Smooth muscle cell (in vitro differentiated cells): ENCODE measurements at regions not wholly inside any gene's neighbourhood (a gene's known extent, or its start where the extent isn't known, plus 50 kb on each side); places are given as distances from the start of the nearest gene placed in this dataset.

ENCODE experiments used
- DNase-seq: peaks from one replicate; lab custom pipeline; 2025; ENCODE audit not compliant: unreplicated experiment; lab: John Stamatoyannopoulos, UW
- H2AFZ ChIP-seq: fragments of 200-600 bp; sonication (generic); 2 replicates; pipeline ENCODE4 v1.6.0; 2016; ENCODE audit warnings: antibody characterized with exemption, low read depth, mild to moderate bottlenecking
- H3F3A ChIP-seq: fragments of 200-600 bp; sonication (generic); 2 replicates; pipeline ENCODE4 v1.6.0; 2017; ENCODE audit warnings: antibody characterized with exemption, low read depth
- H3K27ac ChIP-seq: fragments of 200-600 bp; sonication (generic); 2 replicates; pipeline ENCODE4 v1.5.1; 2016; ENCODE audit warnings: low read depth, mild to moderate bottlenecking
- H3K27me3 ChIP-seq: fragments of 200-600 bp; sonication (generic); 2 replicates; pipeline ENCODE4 v1.6.1; 2016; ENCODE audit warnings: low read depth, mild to moderate bottlenecking
- H3K36me3 ChIP-seq: fragments of 200-600 bp; sonication (generic); 2 replicates; pipeline ENCODE4 v1.5.1; 2016; ENCODE audit warnings: low read depth
- H3K4me1 ChIP-seq: fragments of 200-600 bp; sonication (generic); 2 replicates; pipeline ENCODE4 v1.5.1; 2016; ENCODE audit warnings: low read depth
- H3K4me2 ChIP-seq: fragments of 200-600 bp; sonication (generic); 2 replicates; pipeline ENCODE4 v1.6.0; 2016; ENCODE audit warnings: mild to moderate bottlenecking
- H3K4me3 ChIP-seq: fragments of 200-600 bp; sonication (generic); 2 replicates; pipeline ENCODE4 v1.5.1; 2016; ENCODE audit warnings: mild to moderate bottlenecking
- H3K79me2 ChIP-seq: fragments of 200-600 bp; sonication (generic); 2 replicates; pipeline ENCODE4 v1.6.0; 2016; ENCODE audit warnings: low read depth, mild to moderate bottlenecking
- H3K9ac ChIP-seq: fragments of 200-600 bp; sonication (generic); 2 replicates; pipeline ENCODE4 v1.6.0; 2016; ENCODE audit warnings: low read depth
- H3K9me3 ChIP-seq: fragments of 200-600 bp; sonication (generic); replicated peaks from 2 replicates; pipeline ENCODE4 v1.5.1; 2016; ENCODE audit warnings: low read depth
- H4K20me1 ChIP-seq: fragments of 200-600 bp; sonication (generic); 2 replicates; pipeline ENCODE4 v1.6.0; 2016; ENCODE audit warnings: low read depth
- CTCF ChIP-seq: fragments of 200-600 bp; sonication (generic); IDR thresholded peaks from 2 replicates; pipeline ENCODE4 v1.5.1; 2017; ENCODE audit warnings: borderline replicate concordance, mild to moderate bottlenecking, antibody characterized with exemption; ENCODE audit not compliant: insufficient read depth, poor library complexity, severe bottlenecking
- WGBS: methylation state at CpG from one replicate; pipeline ENCODE4 v1.1.7; 2016; ENCODE audit warnings: low lambda C conversion rate; 5-methylcytosine and 5-hydroxymethylcytosine counted together

GRCh38 chr5:79182141-79182540, 53.8 kb upstream of the JMY start:
- TF ChIP-seq CTCF = no peak
- DNase-seq = no peak
- H2AFZ ChIP-seq = no peak overlapping the region
- H3K4me2 ChIP-seq = no peak overlapping the region
- no peaks in the 10 kb centered on the region for H3K27me3 ChIP-seq
- H3K9me3 ChIP-seq = no peaks in the 10 kb centered on the region
- no peak overlapping the region for H3K4me3 ChIP-seq
- no peaks in the 10 kb centered on the region for H4K20me1 ChIP-seq
- no peak overlapping the region for H3K27ac ChIP-seq
- H3K36me3 ChIP-seq = no peaks in the 10 kb centered on the region
- no peaks in the 10 kb centered on the region for H3K4me1 ChIP-seq
- no peaks in the 10 kb centered on the region for H3F3A ChIP-seq
- no peak overlapping the region for H3K9ac ChIP-seq
- H3K79me2 ChIP-seq = no peaks in the 10 kb centered on the region

DNA sequence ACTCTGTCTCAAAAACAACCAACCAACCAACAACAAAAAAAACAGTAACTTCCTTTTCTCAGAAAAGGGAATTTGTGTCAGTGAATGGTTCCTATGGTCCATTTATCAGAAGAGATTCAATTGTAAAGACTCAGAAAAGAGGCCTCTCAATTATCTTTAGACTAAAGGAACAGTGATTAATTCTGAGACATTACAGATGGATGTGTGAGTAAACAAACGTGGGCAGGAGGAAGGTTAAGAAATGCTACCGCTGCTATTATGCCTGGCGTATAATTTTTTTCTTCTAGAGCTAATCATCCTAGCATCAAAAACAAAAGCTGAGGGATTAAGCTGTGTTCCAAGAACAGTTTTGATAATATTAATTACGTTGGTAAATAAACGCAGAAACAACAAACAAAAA, 52.9 kb upstream of the JMY start:
- no peak for DNase-seq
- H3K27me3 ChIP-seq = no peaks in the 10 kb centered on the region
- H3K27ac ChIP-seq = peak overlapping the region; percentile 68
- peak overlapping the region; percentile 29 for H3K4me2 ChIP-seq
- no peak for TF ChIP-seq CTCF
- H3K4me1 ChIP-seq = no peaks in the 10 kb centered on the region
- no peak overlapping the region for H3K4me3 ChIP-seq
- no peak overlapping the region for H3K9ac ChIP-seq
- H3K9me3 ChIP-seq = no peaks in the 10 kb centered on the region
- H4K20me1 ChIP-seq = no peaks in the 10 kb centered on the region
- H3K36me3 ChIP-seq = no peaks in the 10 kb centered on the region
- H3F3A ChIP-seq = no peaks in the 10 kb centered on the region
- no peak overlapping the region for H2AFZ ChIP-seq
- no peaks in the 10 kb centered on the region for H3K79me2 ChIP-seq
- WGBS = 69% methylated on average over 5 of the region's 5 CpGs

DNA sequence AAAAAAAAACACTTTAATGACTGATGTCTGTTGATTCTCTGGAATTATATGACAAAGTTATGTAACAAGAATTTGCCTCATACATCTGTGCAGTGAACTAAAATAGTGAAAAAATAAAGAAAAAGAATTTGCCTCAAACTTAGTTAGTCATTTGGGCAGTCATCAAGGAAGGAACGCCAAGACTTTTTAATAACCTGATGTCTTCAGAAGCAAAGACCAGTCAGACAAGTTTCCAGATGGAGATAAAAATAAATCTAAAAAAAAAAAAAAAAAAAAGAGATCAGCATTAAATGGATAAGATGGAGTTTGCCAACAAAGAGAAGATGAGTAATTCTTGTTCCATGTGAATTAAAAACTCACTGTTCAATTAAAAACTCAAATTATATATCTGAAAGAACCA, 52.3 kb upstream of the JMY start:
- Histone ChIP-seq H4K20me1 (no peaks in the 10 kb centered on the region), H2AFZ (no peak overlapping the region), H3K27me3 (no peaks in the 10 kb centered on the region), H3K9me3 (no peaks in the 10 kb centered on the region), H3K79me2 (no peaks in the 10 kb centered on the region), H3K4me2 (peak overlapping the region; percentile 29), H3F3A (no peaks in the 10 kb centered on the region), H3K4me1 (no peaks in the 10 kb centered on the region), H3K4me3 (no peak overlapping the region), H3K27ac (peak overlapping the region; percentile 68), H3K36me3 (no peaks in the 10 kb centered on the region), H3K9ac (no peak overlapping the region)
- no peak for TF ChIP-seq CTCF
- 82% methylated on average over 1 of the region's 1 CpG for WGBS
- no peak for DNase-seq

- Histone ChIP-seq H3K9ac (no peak overlapping the region), H3K79me2 (no peaks in the 10 kb centered on the region), H3F3A (no peaks in the 10 kb centered on the region), H3K4me3 (no peak overlapping the region), H3K36me3 (no peaks in the 10 kb centered on the region), H3K27ac (no peak overlapping the region), H3K4me1 (no peaks in the 10 kb centered on the region), H3K9me3 (no peaks in the 10 kb centered on the region), H2AFZ (no peak overlapping the region), H3K27me3 (no peaks in the 10 kb centered on the region), H4K20me1 (no peaks in the 10 kb centered on the region), H3K4me2 (no peak overlapping the region)
- 100% methylated on average over 2 of the region's 2 CpGs for WGBS
- no peak for DNase-seq
- no peak for TF ChIP-seq CTCF
Observed at GRCh38 chr5:79186021-79186420, 49.9 kb upstream of the JMY start.
